ENCODE measurements at regions not wholly inside any gene's neighbourhood (a gene's known extent, or its start where the extent isn't known, plus 50 kb on each side); places are given as distances from the start of the nearest gene placed in this dataset.

DNA sequence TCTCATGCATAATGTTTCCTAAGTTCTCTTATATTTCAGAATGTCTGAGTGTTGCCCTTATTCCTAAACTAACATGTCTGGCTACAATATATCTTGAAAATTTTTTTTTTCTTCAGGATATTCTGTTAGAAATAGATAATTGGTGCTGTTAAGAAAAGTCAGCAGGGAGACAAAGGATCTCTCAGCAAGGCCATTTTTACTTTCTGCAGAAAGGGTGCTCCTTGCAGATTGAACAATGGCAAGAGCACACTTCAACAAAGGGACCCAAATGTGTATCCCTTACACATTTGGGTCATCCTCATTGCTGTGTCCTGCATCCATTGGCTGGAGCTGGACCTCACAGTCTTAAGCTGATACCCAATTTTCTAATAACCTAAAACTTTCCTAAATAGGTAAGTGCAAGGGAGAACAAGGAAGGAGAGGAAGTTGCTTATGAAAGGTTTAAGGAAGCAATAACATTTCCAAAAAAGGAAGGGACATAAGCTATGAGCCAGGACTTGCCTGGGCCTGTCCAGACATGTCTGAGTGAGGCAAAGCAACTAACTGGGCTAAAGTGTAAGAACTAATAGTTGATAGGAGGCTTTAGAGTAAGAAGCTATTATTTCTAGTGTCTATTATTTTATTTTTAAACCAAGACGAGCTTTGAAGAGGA, 429.6 kb downstream of the BCKDHB start:
- intact Hi-C loops (cut with DNase I; ENCODE audit: low total_unique reads) = no loop called here
- H3K9me3 ChIP-seq = peaks cover 0 to 10% (median 0%) of the 10 kb centered on the region in 4 donors
- no peak overlapping the region for H3K27ac ChIP-seq
- 73 to 96% (median 86%) methylated on average over 1 of the region's 1 CpG for WGBS, 5 donors
- H3K4me1 ChIP-seq = no peaks in the 10 kb centered on the region
- no peak overlapping the region for H3K4me3 ChIP-seq
- TF ChIP-seq, protein P1, sequence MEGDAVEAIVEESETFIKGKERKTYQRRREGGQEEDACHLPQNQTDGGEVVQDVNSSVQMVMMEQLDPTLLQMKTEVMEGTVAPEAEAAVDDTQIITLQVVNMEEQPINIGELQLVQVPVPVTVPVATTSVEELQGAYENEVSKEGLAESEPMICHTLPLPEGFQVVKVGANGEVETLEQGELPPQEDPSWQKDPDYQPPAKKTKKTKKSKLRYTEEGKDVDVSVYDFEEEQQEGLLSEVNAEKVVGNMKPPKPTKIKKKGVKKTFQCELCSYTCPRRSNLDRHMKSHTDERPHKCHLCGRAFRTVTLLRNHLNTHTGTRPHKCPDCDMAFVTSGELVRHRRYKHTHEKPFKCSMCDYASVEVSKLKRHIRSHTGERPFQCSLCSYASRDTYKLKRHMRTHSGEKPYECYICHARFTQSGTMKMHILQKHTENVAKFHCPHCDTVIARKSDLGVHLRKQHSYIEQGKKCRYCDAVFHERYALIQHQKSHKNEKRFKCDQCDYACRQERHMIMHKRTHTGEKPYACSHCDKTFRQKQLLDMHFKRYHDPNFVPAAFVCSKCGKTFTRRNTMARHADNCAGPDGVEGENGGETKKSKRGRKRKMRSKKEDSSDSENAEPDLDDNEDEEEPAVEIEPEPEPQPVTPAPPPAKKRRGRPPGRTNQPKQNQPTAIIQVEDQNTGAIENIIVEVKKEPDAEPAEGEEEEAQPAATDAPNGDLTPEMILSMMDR (IDR thresholded peaks at IDR 0.05) = no peak
- no peak for TF ChIP-seq POLR2AphosphoS5 (IDR thresholded peaks at IDR 0.05)
- TF ChIP-seq EP300 (IDR thresholded peaks at IDR 0.05) = no peak
- no peak for TF ChIP-seq POLR2A (IDR thresholded peaks at IDR 0.05)
- DNase-seq = no peak
- H3K27me3 ChIP-seq = no peaks in the 10 kb centered on the region
- no peaks in the 10 kb centered on the region for H3K36me3 ChIP-seq

DNA sequence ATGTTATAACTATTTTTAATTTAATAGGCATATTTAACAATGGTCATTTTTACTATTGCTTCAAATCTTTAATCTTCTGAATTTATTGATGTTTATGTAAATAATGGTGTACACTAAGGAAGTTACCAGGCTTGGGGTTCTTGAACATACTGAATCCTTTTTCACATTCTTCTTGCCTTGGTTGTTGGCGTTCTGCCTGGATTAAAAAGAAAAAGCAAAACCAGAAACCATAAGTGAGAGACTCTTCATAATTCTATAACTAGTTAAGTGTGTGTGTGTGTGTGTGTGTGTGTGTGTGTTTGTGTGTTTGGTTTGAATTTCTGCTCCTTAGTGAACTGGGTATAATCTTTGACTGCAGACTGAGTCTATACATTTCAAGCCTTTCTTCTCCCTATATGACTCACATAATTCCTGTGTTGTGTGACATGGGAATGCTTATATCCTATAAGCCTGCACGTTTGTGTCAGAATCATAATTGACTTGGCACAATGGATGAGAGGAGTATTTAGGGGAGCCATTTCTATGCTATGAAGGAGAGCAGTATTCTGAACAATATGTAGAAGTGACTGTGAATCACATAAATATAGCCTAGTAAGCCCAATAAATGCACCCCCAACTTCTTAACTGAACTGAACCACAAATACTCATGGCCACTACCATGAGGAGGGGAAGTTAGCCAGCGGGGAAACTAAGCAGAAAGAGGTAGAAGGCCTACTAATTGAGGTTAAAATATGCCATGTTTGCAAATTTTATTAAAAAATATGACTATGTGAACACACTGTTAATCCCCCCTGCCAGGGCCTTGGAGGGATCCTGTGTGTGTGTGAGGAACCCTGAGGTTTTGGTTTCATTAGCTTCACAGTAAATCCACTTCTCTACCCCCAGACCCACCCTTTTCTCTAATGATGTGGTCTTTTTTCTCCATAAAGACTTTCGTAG, 425.5 kb downstream of the BCKDHB start:
- Histone ChIP-seq H3K36me3 (no peaks in the 10 kb centered on the region), H3K4me3 (no peak overlapping the region), H3K9me3 (peaks cover 0 to 10% (median 0%) of the 10 kb centered on the region in 4 donors), H3K4me1 (peaks cover 0 to 9% (median 7%) of the 10 kb centered on the region in 4 donors), H3K27ac (no peak overlapping the region), H3K27me3 (no peaks in the 10 kb centered on the region)
- no peak for DNase-seq
- WGBS, 5 donors = 67 to 80% (median 73%) methylated on average over 4 of the region's 4 CpGs
- intact Hi-C loops (cut with DNase I; ENCODE audit: low total_unique reads) = no loop called here
- TF ChIP-seq EP300 (IDR thresholded peaks at IDR 0.05) (no peak), POLR2A (IDR thresholded peaks at IDR 0.05) (no peak), POLR2AphosphoS5 (IDR thresholded peaks at IDR 0.05) (no peak)
- TF ChIP-seq, protein P1 (IDR thresholded peaks at IDR 0.05) = no peak

DNA sequence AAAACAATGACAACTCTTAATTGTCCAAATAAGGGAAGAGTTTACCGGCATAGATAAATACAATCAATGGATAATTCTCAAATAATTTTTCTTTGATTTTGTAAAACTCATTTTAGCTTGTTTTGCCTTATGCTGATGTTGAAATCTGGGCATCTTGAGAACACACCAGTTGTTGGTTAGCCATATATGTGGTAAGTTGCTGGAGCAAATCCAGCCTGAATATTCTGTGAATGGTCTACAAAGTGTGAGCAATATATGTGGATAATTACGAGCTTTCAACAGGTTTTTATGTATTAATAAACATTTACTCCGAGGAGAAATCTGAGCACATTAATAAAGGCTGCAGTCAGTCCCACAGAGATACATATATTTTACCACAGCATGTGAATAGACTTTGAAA, 423.6 kb downstream of the BCKDHB start:
- WGBS, 5 donors = 77 to 90% (median 86%) methylated on average over 3 of the region's 3 CpGs
- TF ChIP-seq EP300 (IDR thresholded peaks at IDR 0.05) = no peak
- DNase-seq = no peak

DNA sequence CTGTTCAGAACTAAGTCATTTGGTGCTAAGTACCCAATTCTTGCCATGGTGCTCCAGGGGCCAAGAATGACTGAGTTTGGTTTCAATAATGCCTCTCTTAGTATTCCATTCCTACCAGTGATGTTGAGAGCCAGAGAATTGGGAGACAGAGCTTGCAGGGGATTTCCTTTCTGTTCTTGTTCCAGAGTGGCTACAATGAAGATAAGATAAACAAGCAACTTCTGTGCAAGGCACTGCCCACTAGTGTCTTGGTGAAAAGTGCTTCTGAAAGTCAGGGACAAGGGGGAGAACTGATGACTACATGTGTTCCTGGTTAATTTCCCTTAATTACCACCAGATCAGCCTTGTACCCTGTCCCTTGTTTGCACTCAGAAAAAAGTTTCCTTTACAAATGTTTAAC, 421.6 kb downstream of the BCKDHB start:
- H3K27ac ChIP-seq = peak overlapping the region in 1 of 5 donors; percentile 36
- H3K27me3 ChIP-seq = no peaks in the 10 kb centered on the region
- DNase-seq = peak in 1 of 2 donors; percentile 17
- no peak for TF ChIP-seq POLR2AphosphoS5 (IDR thresholded peaks at IDR 0.05)
- TF ChIP-seq EP300 (IDR thresholded peaks at IDR 0.05) = no peak
- TF ChIP-seq, protein P1 (IDR thresholded peaks at IDR 0.05) = no peak
- TF ChIP-seq POLR2A (IDR thresholded peaks at IDR 0.05) = no peak
- no peaks in the 10 kb centered on the region for H3K36me3 ChIP-seq
- H3K9me3 ChIP-seq = no peaks in the 10 kb centered on the region
- no peak overlapping the region for H3K4me3 ChIP-seq
- peaks cover 6 to 11% (median 9%) of the 10 kb centered on the region in 4 donors for H3K4me1 ChIP-seq
- intact Hi-C loops (cut with DNase I; ENCODE audit: low total_unique reads) = no loop called here

More for the DNA sequence above, 423.6 kb downstream of the BCKDHB start:
- H3K36me3 ChIP-seq = no peaks in the 10 kb centered on the region
- peaks cover 0 to 9% (median 7%) of the 10 kb centered on the region in 4 donors for H3K4me1 ChIP-seq
- H3K4me3 ChIP-seq = no peak overlapping the region
- no peak overlapping the region for H3K27ac ChIP-seq
- intact Hi-C loops (cut with DNase I; ENCODE audit: low total_unique reads) = no loop called here
- H3K9me3 ChIP-seq = no peaks in the 10 kb centered on the region
- H3K27me3 ChIP-seq = no peaks in the 10 kb centered on the region

Data from stomach (tissue), 8 donors.